ENCODE measurements at regions not wholly inside any gene's neighbourhood (a gene's known extent, or its start where the extent isn't known, plus 50 kb on each side); places are given as distances from the start of the nearest gene placed in this dataset.
"Not testable (repeated sequence)": the region's sequence is repeated elsewhere in the genome, so short reads cannot be mapped to it uniquely, and the experiment has no call there.

DNA sequence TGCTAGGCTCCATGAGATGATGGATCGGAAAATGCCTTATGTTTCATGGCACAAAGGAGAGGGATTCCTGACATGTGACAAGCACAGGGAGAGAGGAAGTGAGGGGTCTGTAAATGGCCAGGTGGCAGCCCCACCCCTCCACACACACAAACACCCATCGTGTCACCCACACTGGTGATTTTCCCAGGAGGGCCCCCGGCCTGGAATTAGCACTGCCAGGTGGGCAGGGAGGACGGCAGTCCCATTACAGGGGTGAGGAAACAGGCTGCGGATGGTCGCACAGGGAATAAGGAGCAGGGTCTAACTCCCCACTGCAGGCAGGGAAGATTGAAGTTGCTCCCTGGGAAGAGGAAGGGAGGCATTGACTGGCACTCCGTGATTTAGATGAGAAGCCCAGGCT, 395.3 kb upstream of the ZNF337 start:
- not testable (repeated sequence) for DNase-seq

DNA sequence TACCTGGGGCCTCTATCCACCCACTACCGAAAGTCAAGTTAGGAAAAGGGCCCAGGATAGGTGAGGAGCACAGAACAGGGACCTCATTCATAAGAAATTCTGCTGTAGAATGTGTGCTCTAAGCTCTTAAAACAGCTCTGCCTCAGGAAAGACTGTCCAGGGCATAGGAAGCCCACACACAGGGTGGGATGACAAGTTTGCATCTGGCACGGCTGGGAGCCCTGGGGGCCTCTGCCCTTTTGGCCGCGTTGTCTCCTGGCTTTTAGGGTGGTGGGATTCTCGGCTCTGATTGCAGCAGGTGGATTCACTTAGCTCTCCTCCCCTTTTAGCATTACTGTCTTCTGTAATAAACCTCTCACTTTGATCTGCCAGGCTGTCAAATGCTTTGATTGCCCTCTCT, 389.5 kb upstream of the ZNF337 start:
- not testable (repeated sequence) for DNase-seq

DNA sequence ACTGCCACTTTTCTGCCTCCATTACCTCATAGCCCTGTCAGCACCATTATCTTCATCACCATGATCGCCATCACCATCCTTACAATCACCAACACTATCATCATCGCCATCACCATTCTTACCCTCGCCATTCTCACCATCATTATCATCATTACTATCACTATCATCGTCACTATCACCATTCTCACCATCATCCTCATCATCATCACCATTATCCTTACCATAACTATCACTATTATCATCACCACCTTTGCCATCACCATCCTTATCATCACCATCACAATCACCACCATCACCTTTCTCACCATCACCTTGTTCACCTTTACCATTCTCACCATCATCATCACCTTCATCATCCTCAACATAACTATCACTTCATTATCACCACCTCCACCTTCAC, 377.3 kb upstream of the ZNF337 start:
- DNase-seq = not testable (repeated sequence)

DNA sequence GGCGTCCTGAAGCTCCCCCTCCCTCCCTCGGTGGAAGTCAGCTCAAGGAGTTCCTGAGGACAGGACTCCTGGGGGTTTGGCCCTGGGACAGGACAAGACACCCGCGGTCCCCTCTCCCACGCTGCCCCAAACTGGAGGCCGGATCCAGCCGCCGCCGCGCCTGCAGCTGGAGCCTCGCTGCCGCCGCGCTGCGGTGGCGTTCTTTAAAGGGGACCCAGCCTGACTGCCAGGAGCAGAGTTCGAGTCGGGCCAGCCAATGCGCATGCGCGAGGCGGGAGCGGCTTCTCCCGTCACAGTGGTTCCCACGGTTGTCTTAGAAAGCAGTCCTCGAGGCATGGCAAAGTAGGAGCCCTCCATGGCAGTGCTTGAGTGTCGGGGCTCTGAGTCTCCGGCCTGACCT, 362.7 kb upstream of the ZNF337 start:
- DNase-seq = not testable (repeated sequence)

DNA sequence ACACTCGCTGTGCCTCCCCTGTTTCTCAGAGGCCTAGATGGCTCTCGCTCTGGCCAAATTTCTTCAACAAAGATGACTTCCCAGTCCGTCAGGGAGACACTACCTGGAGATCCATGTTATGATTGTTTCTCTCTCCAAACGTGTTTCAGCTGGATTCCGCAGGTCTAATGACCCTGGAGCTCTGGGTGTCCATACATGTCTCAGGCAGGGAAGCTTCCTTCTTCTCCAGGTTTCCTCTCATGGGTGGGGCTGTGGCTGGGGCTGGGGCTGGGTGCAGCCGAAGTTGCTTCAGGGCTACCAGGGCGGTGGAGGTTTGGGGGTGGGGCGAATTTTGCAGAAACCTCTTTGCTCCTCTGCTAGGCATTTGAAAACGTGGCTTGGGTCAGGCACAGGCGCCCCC, 361.8 kb upstream of the ZNF337 start:
- DNase-seq = not testable (repeated sequence)

DNA sequence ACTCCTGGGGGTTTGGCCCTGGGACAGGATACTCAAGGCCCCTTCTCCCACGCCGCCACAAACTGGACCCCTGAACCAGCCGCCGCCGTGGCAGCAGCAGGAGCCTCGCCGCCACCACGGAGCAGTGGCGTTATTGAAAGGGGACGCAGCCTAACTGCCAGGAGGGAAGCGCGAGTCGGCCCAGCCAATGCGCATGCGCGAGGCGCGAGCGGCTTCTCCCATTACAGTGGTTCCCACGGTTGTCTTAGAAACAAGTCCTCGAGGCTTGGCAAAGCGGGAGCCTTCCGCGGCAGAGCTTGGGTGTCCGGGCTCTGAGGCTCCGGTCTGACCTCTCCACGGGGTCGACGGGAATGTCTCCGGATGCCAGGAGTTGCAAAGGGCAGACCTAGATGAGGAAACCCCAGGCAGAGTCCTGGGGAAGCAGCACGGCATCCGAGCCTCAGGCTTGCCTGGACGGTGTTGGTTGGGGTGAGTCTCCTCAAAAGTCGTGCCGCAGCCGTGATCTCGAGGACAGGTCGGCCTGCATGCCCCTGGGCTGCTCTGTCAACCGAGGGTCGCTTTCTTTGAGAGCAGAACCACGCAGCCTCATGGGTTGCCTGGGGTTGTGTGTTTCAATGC, 360.6 kb upstream of the ZNF337 start:
- not testable (repeated sequence) for DNase-seq

DNA sequence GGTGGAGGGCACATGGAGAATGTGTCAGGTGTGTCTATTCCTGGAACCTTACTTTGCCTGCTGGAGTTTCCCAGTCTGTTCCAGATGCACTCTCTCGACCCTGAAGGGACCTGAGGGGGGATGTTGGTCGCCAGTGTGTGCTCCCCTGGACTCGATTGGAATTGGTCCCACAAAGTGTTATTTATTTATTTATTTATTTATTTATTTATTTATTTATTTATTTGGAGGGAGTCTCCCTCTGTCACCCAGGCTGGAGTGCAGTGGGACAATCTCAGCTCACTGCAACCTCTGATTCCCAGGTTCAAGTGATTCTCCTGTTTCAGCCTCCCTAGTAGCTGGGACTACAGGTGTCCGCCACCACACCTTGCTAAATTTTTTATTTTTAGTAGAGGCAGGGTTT, 329.1 kb upstream of the ZNF337 start:
- DNase-seq = not testable (repeated sequence)

DNA sequence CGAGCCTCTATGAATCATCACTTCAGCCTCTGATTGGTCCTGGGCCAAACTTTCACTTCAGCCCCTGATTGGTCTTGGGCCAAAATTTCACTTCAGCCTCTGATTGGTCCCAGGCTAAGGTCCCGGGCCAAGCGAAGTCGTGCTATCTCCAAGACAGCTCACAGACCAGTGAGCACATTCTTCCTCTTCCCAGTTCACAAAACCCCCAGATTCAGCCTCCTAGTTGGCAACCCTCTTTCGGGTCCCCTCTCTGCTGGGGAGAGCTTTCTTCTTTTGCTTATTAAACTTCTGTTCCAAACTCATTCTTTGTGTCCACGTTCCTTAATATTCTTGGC, 314.3 kb upstream of the ZNF337 start:
- not testable (repeated sequence) for DNase-seq

DNA sequence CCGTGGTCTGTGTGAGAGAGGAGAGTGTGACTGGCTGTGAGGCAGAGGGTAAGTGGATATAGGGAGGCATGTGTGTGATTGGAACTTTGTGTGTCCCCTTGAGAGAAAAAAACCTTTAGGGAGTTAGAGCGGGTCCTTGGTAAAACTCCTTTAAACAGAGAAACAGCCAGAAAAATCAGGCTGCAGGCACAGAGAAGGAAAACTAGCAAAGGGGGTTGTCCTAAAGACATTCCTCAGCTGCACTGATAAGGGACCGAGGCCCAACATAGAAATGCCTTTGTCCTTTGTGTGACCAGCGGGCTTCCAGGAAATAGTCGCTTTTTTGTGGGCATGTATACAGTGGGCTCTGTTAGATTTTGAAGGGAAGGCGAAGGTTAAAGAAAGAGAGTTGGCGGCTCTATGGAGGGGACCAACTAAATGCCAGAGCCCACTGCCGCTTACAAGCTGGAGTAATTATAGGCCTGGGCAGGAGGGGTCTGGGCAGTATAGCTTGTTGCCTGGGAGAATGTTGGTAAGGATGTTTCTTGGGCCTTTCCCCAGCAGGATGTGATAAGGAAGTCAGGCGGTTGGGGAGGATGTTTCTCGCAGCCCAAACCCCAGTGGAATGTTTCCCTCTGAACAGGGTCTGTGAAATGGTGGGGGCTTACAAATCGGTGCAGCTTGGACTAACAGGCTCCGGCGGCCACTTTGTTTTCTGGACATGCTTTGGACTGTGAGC, 313.7 kb upstream of the ZNF337 start:
- DNase-seq = not testable (repeated sequence)

DNA sequence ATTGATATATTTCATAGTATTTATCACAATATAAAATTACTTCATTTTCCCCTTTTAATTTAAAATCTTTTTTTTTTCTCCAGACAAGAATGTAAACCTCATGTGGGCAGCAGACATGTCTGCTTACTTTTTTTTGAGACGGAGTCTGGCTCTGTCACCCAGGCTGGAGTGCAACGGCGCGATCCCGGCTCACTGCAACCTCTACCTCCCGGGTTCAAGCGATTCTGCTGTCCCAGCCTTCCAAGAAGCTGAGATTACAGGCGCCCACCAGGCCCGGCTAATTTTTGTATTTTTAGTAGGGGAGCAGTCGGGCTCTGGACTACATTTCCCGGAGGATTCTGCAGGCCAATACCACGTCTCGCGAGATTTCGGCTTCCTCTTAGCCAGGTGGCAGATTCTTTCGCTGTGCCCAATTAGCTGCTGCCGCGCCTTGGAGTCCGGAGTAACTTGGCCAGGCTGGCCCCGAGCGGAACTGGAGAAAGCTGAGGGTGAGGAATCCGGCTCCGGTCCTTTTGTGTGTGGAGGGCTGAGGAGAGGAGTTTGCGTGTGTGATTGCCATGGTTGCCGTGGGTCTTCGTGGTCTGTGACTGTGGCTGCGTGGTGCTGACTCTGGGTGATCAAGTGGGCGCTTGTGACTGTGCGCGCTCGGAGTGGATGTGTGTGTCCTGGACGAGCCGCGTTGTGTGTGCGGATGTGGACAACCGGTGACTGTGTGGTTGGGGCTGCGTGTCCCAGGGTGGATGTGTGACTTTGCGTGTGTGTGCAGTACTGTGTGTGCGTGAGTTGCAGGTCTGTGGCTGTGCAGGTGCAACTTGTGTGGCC, 313.0 kb upstream of the ZNF337 start:
- peak; percentile 65 for DNase-seq

DNA sequence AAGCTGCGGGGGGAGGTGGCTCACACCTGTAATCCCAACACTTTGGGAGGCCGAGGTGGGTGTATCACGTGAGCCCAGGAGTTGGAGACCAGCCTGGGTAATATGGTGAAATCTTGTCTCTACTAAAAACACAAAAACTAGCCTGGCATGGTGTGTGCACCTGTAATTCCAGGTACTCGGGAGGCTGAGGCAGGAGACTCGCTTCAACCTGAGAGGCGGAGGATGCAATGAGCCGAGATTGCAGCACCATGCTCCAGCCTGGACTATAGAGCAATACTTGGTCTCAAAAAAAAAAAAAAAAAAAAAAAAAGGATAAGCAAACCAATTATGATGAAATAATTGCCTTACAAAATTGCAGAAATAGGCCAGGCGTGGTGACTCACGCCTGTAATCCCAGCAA, 311.4 kb upstream of the ZNF337 start:
- not testable (repeated sequence) for DNase-seq

DNA sequence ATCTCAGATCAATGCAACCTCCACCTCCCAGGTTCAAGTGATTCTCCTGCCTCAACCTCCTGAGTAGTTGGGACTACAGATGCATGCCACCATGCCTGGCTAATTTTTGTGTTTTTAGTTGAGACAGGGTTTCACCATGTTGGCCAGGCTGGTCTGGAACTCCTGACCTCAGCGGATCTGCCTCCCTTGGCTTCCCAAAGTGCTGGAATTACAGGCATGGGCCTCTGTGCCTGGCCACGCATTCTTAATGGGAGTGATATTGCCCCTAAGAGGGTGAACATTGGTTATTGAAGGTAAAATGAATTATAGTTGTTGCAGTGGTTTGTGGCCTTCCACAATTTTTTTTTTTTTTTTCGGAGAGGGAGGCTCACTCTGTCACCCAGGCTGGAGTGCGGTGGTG, 309.5 kb upstream of the ZNF337 start:
- DNase-seq = not testable (repeated sequence)

DNA sequence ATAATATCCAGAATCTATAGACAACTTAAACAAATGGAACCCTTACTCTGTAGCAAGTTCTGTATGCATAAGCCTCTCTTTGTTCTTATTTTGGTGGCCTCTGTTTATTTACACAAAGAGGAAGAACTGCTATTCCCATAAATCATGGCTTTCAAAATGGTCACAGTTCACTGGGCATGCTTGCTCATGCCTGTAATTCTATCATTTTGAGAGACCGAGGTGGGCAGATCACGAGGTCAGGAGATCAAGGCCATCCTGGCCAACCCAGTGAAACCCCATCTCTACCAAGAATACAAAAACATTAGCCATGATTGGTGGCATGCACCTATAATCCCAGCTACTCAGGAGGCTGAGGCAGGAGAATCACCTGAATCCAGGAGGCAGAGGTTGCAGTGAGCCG, 307.3 kb upstream of the ZNF337 start:
- not testable (repeated sequence) for DNase-seq

DNA sequence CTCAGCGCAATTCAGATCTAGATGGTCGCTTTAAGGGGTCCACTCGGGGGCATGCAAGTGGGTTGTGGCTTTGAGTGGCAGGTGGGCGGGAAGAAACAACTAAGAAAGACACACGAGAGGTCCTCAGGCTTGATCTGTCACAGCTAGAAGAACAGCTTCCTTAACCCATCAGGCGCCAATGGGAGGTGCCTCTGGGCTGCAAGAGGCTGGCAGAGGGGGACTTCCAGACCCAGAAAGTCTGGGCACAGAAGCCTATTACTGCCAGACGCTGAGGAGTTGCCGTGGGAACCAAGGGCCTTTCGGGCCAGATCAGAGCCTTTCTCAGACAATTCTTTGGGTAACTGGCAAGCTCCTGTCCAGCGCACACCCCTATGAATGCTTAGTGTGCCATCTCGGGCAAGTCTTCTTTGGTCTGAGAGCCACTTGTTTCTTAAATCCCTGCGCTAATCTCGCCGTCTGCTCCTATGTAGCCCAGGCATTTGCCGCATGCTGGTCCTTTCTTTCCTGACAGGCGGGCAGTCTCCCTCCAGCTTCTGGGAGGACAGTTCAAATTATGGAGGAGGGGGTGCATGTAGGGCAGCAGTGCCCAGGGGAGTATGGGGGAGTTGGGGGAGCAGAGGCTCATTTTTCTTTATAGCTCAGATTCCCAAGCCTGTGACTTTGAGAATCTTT, 300.9 kb upstream of the ZNF337 start:
- not testable (repeated sequence) for DNase-seq

DNA sequence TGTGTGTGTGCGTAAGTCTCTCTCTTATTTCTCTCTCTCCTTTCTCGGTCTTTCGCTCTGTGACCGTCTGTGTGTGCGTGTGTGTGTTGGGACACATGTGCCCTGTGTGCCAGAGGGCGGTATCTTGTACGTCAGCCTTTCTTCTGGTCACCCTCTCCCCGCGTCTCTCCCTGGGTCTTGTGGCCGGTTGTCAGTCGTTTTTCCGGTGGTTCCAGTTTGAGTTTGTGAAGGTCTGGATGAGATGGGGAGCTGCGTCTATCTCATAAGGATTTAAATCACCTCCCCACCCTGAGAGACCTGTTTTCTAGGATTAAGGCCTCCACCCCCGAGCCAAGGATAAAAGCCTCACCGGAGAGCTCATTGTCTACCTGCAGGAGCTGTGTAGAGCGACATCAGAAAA, 295.5 kb upstream of the ZNF337 start:
- no peak for DNase-seq

DNA sequence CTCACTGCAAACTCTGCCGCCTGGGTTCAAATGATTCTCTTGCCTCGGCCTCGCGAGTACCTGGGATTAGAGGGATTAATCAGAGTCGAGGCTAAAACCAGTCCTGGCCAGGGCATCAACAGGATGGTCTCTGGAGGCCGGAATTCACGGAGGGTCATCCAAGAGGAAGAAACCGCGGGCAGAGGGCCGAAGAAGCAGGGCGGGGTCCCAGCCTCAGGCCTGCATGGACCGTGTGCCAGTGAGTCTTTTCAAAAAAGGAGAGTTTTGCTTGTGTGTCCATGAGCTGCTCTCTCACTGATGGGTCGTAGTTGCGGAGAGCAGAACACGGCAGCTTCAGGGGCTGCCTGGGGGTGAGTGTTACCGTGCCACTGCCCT, 295.1 kb upstream of the ZNF337 start:
- no peak for DNase-seq

DNA sequence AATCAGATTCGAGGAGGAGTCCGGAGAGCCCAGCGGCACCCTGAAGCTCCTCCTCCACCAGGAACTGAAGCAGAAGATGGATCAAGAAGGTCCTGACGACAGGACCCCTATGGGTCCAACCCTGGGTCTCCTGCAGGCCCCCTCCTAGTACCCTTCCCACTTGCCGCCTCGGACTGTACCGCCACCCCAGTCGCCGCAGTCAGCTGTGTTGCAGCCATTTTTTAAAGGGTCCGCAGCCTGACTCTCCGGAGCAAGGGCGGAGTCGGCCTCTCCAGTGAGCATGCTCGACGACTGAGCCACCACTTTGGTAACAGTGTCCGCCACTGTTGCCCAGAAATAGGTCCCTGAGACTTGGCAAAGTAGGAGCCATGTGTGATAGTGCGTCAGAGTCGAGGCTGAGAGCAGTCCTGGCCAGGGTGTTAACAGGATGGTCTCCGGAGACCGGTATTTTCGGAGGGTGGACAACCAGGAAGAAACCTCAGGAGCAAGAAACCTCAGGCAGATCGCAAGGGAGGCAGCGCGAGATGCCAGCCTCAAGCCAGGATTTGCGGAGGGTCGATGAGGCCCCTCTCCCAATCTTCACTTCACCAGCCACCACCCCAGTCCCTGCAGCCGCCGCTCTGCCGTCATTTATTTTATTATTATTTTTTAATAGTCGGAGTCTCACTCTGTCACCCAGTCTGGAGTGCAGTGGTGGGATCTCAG, 294.6 kb upstream of the ZNF337 start:
- no peak for DNase-seq

DNA sequence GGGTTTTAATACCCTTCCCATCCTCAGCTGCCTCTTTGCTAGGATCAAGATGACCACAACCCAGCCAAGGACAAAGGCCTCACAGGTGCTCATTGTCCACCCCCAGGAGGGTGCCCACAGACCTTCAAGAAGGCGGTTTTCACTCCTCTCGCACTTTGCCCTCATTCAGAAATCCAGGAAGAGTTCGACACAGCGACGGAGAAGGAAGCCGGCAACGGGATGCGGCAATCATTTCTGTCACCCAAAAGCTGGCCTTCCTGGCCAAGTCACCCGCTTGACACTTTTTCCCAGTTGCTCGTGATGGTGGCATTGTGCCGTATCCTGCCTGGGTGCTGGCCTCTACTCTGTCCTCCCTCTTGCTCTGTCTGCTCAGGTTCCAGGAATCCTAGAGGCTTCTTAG, 293.0 kb upstream of the ZNF337 start:
- DNase-seq = not testable (repeated sequence)

DNA sequence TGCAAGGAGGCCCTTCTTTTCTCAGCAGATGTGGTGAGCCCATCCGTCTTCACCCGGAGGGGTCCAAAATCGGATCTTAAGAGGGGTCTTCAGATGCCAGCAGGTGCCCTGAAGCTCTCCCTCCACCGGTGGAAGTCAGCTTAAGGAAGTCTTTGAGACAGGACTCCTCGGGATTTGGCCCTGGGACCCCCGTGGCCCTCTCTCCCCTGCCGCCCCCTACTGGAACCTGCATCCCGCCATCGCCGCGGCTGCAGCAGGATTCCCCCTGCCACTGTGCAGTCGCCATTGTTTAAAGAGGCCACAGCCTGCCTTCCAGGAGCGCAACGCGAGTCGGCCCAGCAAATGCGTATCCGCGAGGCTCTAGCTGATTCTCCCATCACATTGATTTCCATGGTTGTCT, 292.5 kb upstream of the ZNF337 start:
- no peak for DNase-seq

DNA sequence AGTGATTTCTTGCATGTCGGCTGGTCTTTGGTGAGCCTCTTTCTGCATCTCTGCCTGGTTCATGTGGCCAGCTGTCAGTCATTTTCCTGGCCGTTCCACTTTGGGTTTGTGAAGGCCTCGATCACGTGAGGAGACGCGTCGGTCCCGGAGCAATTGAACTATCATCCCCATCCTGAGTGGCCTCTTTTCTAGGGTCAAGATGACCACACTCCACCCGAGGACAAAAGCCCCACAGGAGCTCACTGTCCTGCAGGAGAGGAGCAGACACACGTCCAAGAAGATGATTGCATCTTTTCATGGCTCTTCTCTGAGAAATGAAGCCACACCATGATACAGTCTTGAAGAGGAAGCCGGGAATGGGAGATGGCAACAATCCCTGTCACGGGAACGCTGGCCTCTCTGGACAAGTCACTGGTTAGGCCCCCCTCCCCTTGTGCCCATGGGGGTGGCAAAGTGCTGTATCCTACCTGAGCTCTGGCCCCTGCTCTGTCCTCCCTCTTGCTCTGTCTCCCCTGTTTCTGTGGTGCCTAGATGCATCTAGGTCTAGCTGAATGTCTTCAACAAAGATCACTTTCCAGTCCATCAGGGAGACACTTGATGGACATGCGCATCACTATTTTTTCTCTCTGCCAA, 291.4 kb upstream of the ZNF337 start:
- not testable (repeated sequence) for DNase-seq

DNA sequence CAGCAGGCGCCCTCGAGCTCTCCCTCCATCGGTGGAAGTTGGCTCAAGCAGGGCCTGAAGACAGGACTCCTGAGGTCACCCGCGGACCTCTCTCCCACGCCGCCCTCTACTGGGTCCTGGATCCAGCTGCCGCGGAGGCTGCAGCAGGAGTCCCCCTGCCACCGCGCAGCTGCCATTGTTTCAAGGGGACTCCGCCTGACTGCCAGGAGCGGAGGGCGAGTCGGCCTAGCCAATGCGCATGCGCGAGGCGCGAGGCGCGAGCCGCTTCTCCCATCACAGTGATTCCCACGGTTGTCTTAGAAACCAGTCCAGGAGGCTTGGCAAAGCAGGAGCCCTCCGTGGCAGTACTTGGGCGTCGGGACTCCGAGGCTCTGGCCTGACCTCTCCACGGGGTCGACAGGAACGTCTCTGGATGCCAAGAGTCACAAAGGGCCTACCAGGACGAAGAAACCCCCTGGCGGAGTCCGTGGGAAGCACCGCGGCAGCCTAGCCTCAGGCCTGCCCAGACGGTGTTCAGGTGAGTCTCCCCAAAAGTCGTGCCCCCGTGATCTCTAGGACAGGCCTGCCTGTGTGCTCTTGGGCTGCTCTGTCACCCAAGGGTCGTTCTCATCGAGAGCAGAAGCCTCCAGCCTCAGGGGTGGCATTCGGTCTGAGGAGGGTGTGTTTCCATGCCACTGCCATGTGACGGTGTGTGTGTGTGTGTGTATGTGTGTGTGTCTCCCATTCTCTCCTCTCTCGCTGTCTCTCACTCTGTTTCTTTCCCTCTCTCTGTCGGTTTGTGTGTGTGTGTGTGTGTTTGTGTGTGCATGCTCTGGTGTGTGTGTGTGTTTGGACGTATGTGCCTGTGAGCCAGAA, 290.6 kb upstream of the ZNF337 start:
- peak; percentile 68 for DNase-seq
